ENCODE measurements at regions not wholly inside any gene's neighbourhood (a gene's known extent, or its start where the extent isn't known, plus 50 kb on each side); places are given as distances from the start of the nearest gene placed in this dataset.

- intact Hi-C loops (cut with DNase I): no loop called here
- no peak overlapping the region for H3K27ac ChIP-seq
- H3K4me1 ChIP-seq (ENCODE audit: insufficient read depth): no peaks in the 10 kb centered on the region
- DNase-seq: no peak
- TF ChIP-seq POLR2A (IDR thresholded peaks at IDR 0.05): no peak
- TF ChIP-seq CTCF (IDR thresholded peaks at IDR 0.05): no peak
- no peak for TF ChIP-seq EP300 (IDR thresholded peaks at IDR 0.05)
- H3K9me3 ChIP-seq: no peaks in the 10 kb centered on the region
- H3K4me3 ChIP-seq: no peak overlapping the region
- H3K36me3 ChIP-seq: no peaks in the 10 kb centered on the region
- no peaks in the 10 kb centered on the region for H3K27me3 ChIP-seq
Measured at GRCh38 chr4:138772366-138772765, 243.2 kb upstream of the NOCT start.

GRCh38 chr4:138770818-138771217 lies 244.8 kb upstream of the NOCT start:
- DNase-seq: no peak
- no peak overlapping the region for H3K27ac ChIP-seq
- H3K4me1 ChIP-seq (ENCODE audit: insufficient read depth): no peaks in the 10 kb centered on the region
- no peaks in the 10 kb centered on the region for H3K27me3 ChIP-seq
- H3K9me3 ChIP-seq: no peaks in the 10 kb centered on the region
- 82 to 95% (median 87%) methylated on average over 4 of the region's 4 CpGs for WGBS, 3 donors
- H3K36me3 ChIP-seq: no peaks in the 10 kb centered on the region
- no peak for TF ChIP-seq POLR2A (IDR thresholded peaks at IDR 0.05)
- no peak for TF ChIP-seq CTCF (IDR thresholded peaks at IDR 0.05)
- no peak overlapping the region for H3K4me3 ChIP-seq
- intact Hi-C loops (cut with DNase I): no loop called here

GRCh38 chr4:138766332-138766731 lies 249.2 kb upstream of the NOCT start:
- no peaks in the 10 kb centered on the region for H3K4me1 ChIP-seq (ENCODE audit: insufficient read depth)
- no peak overlapping the region for H3K27ac ChIP-seq
- intact Hi-C loops (cut with DNase I): no loop called here
- no peaks in the 10 kb centered on the region for H3K9me3 ChIP-seq
- H3K36me3 ChIP-seq: no peaks in the 10 kb centered on the region
- WGBS, 3 donors: 86 to 87% (median 86%) methylated on average over 8 of the region's 8 CpGs
- no peak for DNase-seq
- no peak overlapping the region for H3K4me3 ChIP-seq
- no peaks in the 10 kb centered on the region for H3K27me3 ChIP-seq
- TF ChIP-seq EP300 (IDR thresholded peaks at IDR 0.05): no peak

GRCh38 chr4:138765442-138765841 lies 250.1 kb upstream of the NOCT start:
- TF ChIP-seq CTCF (IDR thresholded peaks at IDR 0.05): no peak
- no peak for TF ChIP-seq POLR2A (IDR thresholded peaks at IDR 0.05)
- TF ChIP-seq EP300 (IDR thresholded peaks at IDR 0.05): no peak
- WGBS, 3 donors: 83 to 90% (median 83%) methylated on average over 3 of the region's 3 CpGs
- H3K9me3 ChIP-seq: no peaks in the 10 kb centered on the region

GRCh38 chr4:138761638-138762220 lies 253.9 kb upstream of the NOCT start:
- Histone ChIP-seq H3K4me3 (no peak overlapping the region), H3K27me3 (no peaks in the 10 kb centered on the region), H3K27ac (no peak overlapping the region), H3K9me3 (no peaks in the 10 kb centered on the region), H3K36me3 (no peaks in the 10 kb centered on the region), H3K4me1 (ENCODE audit: insufficient read depth) (no peaks in the 10 kb centered on the region)
- WGBS, 3 donors: 66 to 90% (median 81%) methylated on average over 1 of the region's 1 CpG
- no peak for DNase-seq
- intact Hi-C loops (cut with DNase I): no loop called here
- no peak for TF ChIP-seq CTCF (IDR thresholded peaks at IDR 0.05)
- TF ChIP-seq EP300 (IDR thresholded peaks at IDR 0.05): no peak
- no peak for TF ChIP-seq POLR2A (IDR thresholded peaks at IDR 0.05)

More at GRCh38 chr4:138765442-138765841, 250.1 kb upstream of the NOCT start:
- no peak for DNase-seq
- Histone ChIP-seq H3K27ac (no peak overlapping the region), H3K4me1 (ENCODE audit: insufficient read depth) (no peaks in the 10 kb centered on the region), H3K36me3 (no peaks in the 10 kb centered on the region), H3K27me3 (no peaks in the 10 kb centered on the region), H3K4me3 (no peak overlapping the region)
- intact Hi-C loops (cut with DNase I): no loop called here
